D721Med (cell line): ENCODE measurements at regions not wholly inside any gene's neighbourhood (a gene's known extent, or its start where the extent isn't known, plus 50 kb on each side); places are given as distances from the start of the nearest gene placed in this dataset.

ENCODE experiments used
- DNase-seq: peaks from one replicate; pipeline ENCODE4 v3.0.0; 2011; ENCODE audit warnings: low spot score; ENCODE audit not compliant: insufficient read length
- FAIRE-seq: peaks from 2 replicates; lab custom pipeline; 2011; peaks lifted over from hg19 to GRCh38; lab: Jason Lieb, UNC
- TF ChIP-seq, protein P1 (sequence below): IDR thresholded peaks from 2 replicates; pipeline ENCODE4 v1.5.1; 2012; ENCODE audit warnings: mild to moderate bottlenecking, control low read depth; ENCODE audit not compliant: insufficient read depth; ENCODE audit errors: missing control alignments

DNA sequence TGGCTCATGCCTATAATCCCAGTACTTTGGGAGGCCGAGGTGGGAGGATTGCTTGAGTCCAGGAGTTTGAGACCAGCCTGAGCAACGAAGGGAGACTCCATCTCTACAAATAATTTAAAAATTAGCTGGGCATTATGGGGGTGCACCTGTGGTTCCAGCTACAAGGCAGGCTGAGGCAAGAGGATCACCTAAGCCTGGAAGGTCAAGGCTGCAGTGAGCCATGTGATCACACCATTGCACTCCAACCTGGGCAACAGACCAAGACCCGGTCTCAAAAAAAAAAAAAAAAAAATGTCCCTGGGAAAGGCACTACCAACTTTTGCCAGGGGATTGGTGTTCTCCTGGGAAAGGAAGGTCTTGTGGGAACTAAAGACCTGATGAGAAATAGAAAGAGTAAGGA is 134.2 kb upstream of the AUTS2 start:
- TF ChIP-seq, protein P1, sequence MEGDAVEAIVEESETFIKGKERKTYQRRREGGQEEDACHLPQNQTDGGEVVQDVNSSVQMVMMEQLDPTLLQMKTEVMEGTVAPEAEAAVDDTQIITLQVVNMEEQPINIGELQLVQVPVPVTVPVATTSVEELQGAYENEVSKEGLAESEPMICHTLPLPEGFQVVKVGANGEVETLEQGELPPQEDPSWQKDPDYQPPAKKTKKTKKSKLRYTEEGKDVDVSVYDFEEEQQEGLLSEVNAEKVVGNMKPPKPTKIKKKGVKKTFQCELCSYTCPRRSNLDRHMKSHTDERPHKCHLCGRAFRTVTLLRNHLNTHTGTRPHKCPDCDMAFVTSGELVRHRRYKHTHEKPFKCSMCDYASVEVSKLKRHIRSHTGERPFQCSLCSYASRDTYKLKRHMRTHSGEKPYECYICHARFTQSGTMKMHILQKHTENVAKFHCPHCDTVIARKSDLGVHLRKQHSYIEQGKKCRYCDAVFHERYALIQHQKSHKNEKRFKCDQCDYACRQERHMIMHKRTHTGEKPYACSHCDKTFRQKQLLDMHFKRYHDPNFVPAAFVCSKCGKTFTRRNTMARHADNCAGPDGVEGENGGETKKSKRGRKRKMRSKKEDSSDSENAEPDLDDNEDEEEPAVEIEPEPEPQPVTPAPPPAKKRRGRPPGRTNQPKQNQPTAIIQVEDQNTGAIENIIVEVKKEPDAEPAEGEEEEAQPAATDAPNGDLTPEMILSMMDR, result no peak
- FAIRE-seq, result no peak
- no peak for DNase-seq

DNA sequence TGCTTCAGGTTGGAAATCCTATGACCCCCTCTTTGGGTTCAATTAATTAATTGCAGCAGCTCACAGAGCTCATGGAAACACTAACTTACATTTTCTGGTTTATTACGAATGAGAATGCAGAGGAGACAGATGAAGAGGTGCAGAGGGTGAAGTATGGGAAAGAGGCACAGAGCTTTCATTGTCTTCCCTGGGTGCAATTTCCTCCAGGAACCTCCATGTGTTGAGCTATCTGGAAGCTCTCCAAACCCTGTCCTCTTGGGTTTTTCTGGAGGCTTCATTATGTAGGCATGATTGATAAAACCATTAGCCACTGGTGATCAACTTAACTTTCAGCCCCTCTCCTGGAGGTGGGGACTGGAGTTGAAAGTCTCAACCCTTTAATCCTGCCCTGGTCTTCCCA is 133.0 kb upstream of the AUTS2 start:
- DNase-seq (no peak), FAIRE-seq (no peak)
- TF ChIP-seq, protein P1, result no peak

DNA sequence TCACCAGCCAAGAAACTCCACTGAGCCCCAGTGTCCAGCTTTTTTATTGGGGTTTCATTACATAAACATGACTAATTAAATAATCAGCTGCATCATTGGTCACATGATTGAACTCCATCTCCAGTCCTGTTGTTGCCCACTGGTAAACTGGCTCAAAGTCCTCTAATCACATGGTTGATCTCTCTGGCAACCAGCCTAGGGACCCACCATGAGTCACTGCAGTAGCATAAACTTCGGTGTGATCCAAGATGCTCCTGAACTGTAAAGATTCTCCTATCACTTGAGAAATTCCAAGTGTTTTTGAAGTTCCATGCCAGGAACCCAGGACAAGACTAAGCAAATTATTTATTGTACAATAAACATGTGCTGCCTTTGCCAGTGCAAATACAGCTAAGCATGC is 130.4 kb upstream of the AUTS2 start:
- DNase-seq, result no peak
- no peak for FAIRE-seq
- TF ChIP-seq, protein P1, result no peak

- DNase-seq (no peak), FAIRE-seq (no peak)
- TF ChIP-seq, protein P1, result no peak
Measured at GRCh38 chr7:69476416-69476815, 121.9 kb upstream of the AUTS2 start.

- TF ChIP-seq, protein P1, result no peak
- FAIRE-seq (no peak), DNase-seq (no peak)
Measured at GRCh38 chr7:69482676-69483075, 115.6 kb upstream of the AUTS2 start.

DNA sequence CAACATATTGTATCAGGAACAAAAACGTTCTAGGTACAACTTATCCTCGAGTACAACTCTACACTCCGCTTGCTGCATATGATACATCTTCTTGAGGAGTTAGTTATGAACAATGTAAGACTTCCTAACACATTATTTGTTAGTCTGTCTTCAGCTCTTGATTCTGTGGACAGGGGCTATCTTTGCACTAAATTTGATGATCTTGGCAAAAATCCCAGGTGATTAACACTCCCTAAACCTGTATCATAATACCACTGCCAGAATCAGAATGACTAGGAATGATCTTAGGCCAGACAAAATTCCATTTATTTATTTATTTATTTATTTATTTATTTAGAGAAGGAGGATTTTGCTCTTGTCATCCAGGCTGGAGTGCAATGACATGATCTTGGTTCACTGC is 108.7 kb upstream of the AUTS2 start:
- no peak for FAIRE-seq

DNA sequence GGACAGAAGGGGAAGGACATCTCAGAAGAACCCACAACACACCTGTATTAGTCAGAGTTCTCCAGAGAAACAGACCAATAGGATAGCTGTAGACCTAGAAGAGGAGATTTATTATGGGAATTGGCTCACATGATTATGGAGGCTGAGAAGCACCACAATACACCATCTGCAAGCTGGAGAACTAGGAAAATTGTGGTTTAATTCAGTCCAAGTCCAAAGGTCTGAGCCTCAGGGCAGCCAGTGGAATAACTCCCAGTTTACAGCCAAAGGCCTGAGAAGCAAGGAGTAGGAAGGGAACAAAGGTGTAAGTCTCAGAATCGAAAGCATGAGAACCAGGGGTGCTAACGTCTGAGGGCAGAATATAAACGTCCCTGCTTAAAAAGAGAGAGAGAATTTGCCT is 99.6 kb upstream of the AUTS2 start:
- DNase-seq, result no peak
- TF ChIP-seq, protein P1, result no peak
- no peak for FAIRE-seq

More for the DNA sequence above, 108.7 kb upstream of the AUTS2 start:
- DNase-seq, result no peak
- TF ChIP-seq, protein P1, result no peak
